Mucosa of gallbladder (tissue), 1 donor: ENCODE measurements at regions not wholly inside any gene's neighbourhood (a gene's known extent, or its start where the extent isn't known, plus 50 kb on each side); places are given as distances from the start of the nearest gene placed in this dataset.
"Not testable (repeated sequence)": the region's sequence is repeated elsewhere in the genome, so short reads cannot be mapped to it uniquely, and the experiment has no call there.

Experiments
- DNase-seq: peaks from one replicate; pipeline ENCODE4 v3.0.0-alpha.2; 2020; ENCODE audit warnings: low spot score
- donor health status: DM: no; HTN: no; CAD: no.

GRCh38 chr5:14054965-14055963, 87.9 kb upstream of the TRIO start:
- no peak for DNase-seq

DNA sequence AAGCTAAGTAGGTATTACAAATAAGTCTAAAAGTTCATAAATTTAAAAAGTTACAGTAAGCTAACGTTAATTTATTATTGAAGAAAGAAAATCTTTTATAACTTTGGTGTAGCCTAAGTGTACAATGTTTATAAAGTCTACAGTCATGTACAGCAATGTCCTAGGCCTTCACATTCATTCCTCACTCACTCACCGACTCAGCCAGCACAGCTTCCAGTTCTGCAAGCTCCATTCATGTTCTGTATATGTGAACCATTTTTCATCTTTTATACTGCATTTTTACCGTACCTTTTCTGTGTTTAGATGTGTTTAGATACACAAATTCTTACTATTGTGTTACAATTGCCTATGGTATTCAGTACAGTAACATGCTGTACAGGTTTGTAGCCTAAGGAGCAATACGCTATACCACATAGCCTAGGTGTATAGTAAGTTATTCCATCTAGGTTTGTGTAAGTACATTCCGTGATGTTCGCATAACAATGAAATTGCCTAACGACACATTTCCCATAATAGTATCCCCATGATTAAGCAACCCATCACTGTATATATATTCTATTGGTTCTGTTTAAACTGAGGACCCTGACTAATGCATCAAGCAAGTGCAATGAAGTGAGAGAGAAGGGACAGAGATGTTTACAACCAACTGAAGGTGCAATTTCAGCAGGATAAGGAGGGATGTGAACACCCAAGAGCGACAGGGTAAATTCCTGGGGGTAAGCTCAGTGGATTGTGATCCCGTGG, 88.9 kb upstream of the TRIO start:
- DNase-seq = no peak

GRCh38 chr5:14050821-14051220, 92.3 kb upstream of the TRIO start:
- no peak for DNase-seq

- DNase-seq = no peak
Observed at GRCh38 chr5:14048434-14048833, 94.7 kb upstream of the TRIO start.

DNA sequence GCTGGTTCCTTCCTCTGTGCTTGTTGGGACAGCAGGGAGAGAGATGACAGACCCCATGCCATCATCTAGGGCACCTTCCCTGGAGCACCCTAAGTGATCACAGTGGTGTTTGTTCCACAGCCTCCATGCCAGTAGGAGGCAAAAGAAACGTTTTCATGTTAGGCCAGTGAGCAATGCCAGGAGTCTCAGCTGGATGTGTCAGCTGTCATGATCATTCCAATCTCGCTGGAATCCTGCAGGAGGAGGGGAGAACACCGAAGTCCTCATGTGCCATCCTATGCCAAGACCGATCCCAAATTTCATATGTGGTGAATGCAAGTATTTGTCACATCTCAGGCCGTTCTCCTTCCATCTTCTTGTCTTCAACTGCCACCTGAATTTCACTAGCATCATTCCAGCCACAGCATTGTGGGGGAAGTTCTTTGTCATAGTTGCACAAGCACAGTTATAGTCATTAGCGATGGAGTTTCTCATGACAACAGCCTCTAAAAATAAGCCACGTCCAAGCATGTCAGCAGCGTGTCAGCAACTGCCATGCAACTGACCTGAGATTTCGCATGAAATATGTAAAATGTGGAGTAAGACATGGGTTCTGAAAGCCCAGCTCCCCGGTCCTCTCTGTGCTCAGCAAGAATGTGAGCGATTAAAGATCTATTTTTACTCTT, 97.2 kb upstream of the DNAH5 start:
- DNase-seq = no peak

GRCh38 chr5:14040542-14040941, 96.1 kb upstream of the DNAH5 start:
- no peak for DNase-seq

DNA sequence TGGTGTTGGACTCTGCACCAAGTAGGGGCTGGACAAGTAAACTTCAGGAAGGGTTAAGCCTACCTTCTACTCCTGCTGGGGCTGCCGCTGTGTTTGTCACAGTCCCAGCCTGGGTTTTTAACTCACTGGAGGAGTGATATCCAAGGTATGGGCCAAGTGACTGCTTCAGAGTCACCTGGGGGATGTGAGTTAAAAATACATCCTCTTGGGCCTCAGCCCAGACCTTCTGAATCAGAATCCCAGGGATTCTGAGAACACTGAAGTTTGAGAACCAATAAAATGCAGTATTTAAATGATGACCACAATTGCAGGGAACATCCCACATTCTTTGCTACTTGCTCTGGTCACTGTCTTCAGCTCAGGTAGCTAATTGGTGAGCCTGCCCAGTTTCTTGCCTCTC, 95.1 kb upstream of the DNAH5 start:
- DNase-seq = no peak

- DNase-seq = peak; percentile 49
Observed at GRCh38 chr5:14039063-14039462, 94.6 kb upstream of the DNAH5 start.

GRCh38 chr5:14038341-14038959, 94.0 kb upstream of the DNAH5 start:
- DNase-seq = no peak

DNA sequence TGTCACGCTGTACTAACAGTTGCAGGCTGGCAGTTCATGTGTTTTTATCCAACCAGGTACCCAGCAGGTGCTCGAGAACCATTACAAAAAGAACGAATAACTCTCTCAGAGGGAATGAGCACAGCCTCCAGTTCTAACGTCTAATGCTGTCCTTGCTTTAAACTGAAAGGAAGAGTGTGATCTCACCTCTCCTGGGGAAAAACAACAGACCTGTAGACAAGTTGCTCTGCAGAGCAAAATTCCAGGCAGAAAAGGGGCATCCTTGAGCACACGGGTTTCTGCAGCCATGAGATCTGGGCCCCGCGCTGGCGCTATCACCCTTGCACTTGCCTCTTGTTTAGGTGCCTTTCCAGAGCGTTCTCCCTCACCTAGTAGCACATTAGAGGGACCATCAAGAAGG, 92.5 kb upstream of the DNAH5 start:
- no peak for DNase-seq

DNA sequence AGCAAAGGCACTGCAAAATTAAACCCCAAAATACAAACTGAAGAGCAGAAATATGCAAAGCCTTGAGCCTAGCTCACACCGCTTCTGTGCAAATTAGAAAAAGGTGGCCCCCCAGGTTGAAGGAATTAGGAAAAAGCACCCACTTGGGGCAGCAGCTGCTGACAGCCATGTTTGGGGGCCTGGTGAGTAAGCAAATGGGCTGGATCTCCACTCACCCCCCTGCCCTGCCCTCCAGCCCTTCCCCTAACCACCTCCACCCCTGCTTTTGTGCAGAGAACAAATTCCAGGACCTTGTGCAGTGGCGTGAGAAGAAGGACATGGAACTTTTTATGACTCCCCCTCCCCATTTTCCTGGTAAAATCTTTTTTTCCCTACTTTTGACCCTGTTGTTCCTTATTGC, 92.0 kb upstream of the DNAH5 start:
- no peak for DNase-seq

DNA sequence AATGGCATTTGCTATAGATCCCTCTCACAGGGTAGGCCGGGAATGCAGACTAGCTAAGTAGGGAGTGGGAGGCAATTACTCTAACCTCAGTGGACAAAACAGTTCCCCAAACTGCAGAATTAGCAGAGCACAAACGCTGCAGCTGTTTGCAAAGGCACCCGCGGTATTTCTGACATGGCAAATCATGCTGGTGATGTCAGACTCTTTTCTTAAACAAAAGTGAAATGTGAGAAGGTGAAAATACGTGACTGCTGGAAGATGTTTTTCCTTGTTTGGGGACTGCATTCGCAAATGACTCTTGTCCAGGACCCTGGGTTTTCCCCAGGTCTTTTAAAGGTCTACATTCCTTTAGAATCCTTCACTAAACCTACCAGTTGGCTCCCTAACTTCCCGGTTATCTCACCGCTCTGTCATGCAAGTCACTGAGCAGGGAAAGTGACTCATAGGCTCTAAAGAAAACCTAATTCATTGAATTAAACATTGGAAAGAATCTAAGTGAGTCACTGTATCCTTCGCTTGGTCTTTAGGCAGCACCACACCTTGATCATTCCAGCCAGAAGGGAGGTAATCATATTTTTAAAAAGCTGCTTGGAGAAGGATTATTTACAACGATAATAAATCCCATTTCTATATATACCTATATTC, 91.5 kb upstream of the DNAH5 start:
- peak; percentile 56 for DNase-seq

DNA sequence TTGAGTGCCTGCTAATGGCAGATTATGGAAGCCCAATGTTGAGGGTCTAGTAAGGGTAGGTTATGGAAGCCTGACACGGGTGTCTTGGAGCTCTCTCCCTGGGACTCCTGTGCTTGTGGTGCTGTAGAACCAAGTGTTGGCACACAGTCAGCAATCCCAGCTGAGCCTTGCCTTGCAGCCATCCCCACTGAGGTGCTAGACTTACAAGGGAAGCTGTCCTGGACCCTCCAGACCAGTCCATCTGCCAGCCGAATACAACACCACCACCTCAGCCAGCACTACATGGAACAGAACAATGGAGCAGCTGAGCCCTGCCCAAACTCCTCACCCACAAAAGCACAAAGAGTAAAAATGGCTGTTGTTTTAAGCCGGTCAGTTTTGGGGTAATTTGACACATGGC, 90.5 kb upstream of the DNAH5 start:
- no peak for DNase-seq

DNA sequence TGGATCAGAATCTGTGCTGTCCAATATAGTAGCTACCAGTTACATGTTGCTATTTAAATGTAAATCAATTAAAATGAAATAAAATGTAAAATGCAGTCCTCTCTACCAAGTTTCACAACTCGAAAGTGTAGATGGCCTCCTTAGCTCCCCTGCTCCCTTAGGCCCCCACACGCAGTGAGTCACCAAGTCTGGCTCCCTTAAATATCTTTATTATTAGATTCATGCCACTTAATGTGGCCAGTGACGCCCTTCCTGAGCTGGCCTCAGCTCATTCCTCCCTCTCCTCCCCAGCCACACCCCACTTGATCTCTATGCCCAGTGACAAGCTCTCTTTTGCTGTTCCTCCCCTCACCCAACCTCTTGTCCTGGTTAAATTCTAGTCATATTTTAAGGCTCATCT, 88.4 kb upstream of the DNAH5 start:
- DNase-seq = no peak

GRCh38 chr5:14028938-14029584, 84.6 kb upstream of the DNAH5 start:
- DNase-seq = no peak

- DNase-seq = no peak
Observed at GRCh38 chr5:14028188-14028587, 83.7 kb upstream of the DNAH5 start.

DNA sequence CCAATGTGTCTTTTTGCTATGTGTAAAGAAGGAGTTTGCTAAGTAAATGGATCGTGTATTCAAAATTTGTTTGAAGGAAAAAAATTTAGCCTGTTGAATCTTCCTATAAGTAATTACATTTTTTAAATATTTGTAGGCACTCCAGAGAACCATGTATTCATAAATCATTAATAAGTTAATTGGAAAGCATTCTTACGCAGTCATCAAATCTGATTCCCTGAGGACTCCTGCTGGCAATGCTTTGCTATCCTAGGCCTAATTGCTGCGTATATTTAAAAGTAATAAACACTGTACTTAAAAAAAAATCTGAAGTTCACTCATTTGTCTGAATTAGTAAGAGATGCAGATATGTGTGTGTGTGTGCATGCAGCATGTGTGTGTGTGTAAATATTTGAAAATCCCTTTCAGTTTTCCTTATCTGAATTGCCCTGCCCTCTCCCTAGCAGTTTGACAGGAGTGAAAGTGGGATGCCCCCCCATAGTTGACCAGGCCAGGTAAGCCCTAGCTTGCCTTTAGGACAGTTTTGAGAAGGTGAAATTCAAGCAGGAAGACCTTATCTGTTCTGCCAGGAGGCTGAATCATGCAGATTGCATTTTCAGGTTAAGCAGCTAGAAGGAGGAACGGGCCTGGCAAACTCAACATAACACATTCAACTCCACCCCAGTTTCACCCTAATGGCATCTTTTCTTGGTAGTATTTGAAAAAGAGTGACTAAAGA, 81.2 kb upstream of the DNAH5 start:
- DNase-seq = no peak

- DNase-seq = no peak
Observed at GRCh38 chr5:14022971-14023370, 78.5 kb upstream of the DNAH5 start.

- not testable (repeated sequence) for DNase-seq
Observed at GRCh38 chr5:14020944-14021343, 76.5 kb upstream of the DNAH5 start.

- DNase-seq = no peak
Observed at GRCh38 chr5:14019768-14020290, 75.3 kb upstream of the DNAH5 start.
